GM19240 (cell line): ENCODE measurements at regions not wholly inside any gene's neighbourhood (a gene's known extent, or its start where the extent isn't known, plus 50 kb on each side); places are given as distances from the start of the nearest gene placed in this dataset.

Source experiments
- DNase-seq: peaks from one replicate; pipeline ENCODE4 v3.0.0; 2011; ENCODE audit warnings: low spot score; ENCODE audit not compliant: insufficient read length

DNA sequence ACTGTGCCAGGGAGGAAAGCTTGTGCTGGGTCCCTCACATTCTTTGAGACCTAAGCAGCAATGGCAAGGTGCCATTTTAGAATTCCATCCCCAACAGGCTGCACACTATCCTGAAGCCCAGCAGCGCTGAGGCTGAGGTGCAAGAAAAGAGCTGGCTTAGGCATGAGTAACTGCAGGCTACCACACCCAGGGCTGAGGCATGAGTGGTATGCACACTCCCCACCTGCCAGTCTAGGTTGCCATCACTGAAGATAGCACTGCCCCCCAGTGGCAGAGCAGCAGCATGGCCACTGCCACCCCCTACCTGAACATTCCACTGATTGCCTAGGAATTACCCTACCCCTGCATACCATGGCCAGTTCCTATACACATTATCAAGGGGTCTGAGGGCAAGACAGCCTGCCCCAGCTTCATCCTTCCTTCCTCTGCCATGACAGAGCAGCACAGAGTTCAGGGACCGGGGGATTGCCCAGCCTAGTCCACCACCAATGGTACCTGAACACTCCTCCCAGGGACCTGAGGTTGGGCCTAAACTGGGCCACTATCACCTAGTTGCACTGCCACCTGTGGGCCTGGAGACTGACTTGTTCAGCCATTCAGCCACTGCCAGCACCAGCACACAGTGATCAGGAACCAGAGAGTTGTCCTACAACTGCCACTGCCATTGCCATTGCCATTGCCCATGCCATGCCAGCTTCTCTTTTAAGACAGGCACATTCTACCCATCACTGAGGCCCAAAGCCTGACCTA is 129.8 kb downstream of the SATB1 start:
- peak; percentile 15 for DNase-seq

- no peak for DNase-seq
These were observed 135.0 kb downstream of the SATB1 start for GRCh38 chr3:18290157-18290556.

- DNase-seq, result no peak
These were observed 136.9 kb downstream of the SATB1 start for GRCh38 chr3:18288243-18288642.

DNA sequence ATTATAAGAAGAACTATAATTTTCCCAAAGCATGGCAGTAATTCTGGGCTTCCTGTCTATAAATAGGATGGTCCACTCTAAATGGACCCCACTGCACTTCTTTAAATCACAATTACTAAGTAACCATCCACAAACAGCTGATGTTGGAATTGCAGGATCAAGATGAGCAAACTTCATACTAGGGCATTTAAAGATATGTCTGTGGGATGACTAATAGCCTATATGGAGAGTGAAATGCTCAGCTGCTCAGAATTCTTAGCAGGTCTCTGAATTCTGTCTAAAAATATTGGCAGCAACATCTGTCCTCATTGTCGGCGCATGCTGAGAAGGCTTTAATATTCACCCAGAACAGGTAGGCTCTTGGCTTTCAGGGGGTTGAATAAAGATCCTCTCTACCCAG is 140.4 kb downstream of the SATB1 start:
- DNase-seq, result no peak

- no peak for DNase-seq
These were observed 141.5 kb downstream of the SATB1 start for GRCh38 chr3:18283680-18284079.

DNA sequence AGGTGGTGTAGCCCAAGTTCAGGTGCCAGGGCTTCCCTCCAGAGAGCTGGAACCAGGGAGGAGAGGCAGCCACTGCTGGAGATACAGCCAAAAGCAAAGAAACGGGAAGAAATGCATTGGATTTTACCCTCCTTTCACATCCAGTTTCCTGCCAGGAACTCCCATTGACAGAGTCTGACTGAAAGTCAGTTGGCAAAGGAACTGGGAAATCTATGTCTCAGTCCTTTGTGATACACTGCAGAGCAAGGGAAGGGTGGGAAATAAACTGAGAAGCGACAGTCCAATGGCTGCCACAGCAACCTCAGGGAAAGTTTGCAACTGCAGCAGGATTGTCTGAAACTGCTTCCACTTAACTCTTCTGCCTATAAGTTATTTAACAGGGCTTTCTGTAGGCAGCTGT is 142.6 kb downstream of the SATB1 start:
- DNase-seq, result no peak

DNA sequence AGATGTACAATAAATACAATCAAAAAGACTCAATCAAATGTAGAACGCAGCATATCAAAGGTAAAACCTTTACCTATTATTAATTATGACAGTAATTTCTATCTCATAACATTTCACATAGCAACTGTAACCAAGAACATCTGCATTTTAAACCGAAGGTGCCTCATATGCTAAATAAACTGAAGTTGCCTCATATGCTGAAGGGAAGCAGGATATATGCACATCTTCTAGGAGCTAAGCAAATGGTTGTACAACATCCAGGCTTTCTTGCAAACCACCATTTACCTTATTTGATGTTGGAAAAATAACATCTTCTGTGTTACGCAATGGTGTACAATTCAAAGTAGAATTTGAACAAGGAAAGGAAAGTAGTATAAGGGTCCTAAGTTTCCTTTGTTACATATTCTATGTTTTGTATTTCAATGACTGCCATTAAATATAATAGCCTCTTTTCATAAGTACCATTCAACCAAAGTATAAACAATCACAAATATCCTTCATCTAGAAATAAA is 145.9 kb downstream of the SATB1 start:
- DNase-seq, result no peak

DNA sequence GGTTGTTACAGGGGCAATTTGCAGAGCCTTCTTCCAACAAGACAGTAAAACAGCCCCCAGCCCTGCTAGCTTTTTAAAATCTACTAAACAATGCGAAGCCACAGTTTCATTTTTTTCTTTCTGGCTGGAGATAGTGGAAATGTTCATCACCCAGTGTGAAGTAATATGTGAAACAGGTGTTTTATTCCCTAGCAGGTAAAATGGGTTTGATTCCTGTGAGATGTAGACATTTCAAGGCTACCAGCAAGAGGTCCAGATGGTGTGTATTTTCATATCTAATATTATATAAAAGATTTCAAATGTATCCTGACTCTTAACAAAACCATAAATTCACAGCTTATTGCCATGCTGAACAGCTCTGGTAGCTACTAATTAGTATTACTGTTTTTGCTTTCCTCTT is 160.3 kb downstream of the SATB1 start:
- no peak for DNase-seq

DNA sequence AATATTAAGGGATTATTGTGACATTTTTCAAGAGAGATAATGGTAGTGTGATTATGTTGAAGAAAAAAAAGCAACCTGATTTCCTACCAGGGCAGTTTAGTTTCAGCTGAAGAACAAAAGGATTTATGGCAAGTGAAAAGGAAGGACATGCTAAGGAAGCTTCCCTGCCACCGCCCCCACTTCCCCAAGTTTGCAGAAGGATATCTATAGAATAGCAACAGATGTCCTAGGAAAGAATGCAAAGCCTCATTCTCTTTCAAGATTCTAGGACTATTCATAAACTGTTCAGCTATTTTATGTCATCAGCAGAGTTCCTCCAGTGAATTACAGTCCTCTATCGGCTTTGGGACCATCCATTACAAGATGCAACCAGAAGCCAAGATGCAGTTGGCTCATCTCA is 160.8 kb downstream of the SATB1 start:
- no peak for DNase-seq

DNA sequence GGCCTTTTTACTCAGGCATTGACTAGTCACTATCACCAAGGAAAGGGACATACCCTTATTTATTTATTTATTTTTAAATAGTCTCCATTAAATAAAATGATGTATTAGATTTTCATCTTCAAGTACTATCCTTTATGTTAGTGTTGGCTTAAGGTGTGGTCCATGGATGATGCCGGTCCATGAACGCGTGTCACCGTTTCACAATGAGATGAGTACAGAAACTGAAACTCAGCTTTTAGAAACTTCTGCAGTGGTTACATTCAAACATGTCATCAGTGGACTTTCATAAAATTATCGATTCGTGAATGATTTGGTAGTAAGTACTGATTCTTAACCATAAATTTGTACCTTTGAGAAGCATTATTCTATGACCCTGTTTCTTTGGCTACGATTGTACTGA is 166.6 kb downstream of the SATB1 start:
- DNase-seq, result no peak

GRCh38 chr3:18252578-18252977 is 172.6 kb downstream of the SATB1 start:
- no peak for DNase-seq

GRCh38 chr3:18250991-18251390 is 174.1 kb downstream of the SATB1 start:
- no peak for DNase-seq

GRCh38 chr3:18249126-18249525 is 176.0 kb downstream of the SATB1 start:
- no peak for DNase-seq

DNA sequence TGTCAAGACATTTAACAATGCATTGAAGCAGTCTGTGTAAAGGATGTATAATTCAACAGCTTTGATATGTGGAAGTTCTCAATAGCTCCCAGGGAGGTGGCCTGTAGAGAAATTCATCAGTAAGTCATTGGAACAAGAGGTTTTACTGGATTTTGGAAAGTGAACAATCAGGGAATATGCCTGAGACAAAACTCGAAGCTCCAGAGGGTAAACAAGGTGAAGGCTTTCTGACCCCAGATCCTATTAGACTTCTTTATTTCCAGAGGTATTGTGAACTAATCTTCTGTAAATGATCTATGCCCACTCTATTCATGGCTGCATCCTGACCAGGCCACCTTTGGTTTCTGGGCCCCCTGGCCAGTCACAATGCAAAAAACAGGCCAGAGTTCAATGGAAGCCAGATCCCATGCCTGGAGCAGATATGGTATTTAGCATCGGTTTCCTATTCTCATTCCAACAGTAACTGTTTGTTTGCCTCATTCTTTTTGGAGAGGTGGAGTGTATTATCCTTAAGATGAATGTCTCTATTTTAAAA is 177.3 kb downstream of the SATB1 start:
- DNase-seq, result no peak

DNA sequence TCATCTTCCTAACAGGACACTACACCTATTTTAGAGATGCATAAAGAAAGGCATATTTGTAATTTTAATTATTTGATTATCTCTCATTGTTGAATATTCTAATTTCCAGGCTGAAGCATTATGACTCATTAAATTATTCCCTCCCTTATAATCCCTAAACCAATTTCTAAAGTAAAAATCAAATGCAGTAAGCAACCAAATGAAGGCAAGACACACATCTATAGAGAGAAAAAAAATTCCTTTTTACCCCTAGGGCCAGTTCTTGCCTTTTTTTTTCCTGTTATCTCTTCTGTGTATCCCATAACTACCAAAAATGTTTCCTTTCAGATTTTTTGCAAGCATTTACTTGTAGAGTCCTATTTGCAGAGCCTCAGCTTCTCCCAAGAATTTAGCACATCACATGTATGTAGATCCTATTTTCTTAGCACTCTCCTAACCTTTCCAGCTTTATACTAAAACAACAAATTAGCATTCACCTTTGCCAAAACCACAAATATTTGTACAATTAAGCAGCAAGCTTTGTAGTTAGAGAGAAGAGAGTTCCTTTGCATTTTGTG is 177.9 kb downstream of the SATB1 start:
- no peak for DNase-seq

GRCh38 chr3:18246336-18247060 is 178.6 kb downstream of the SATB1 start:
- no peak for DNase-seq

- DNase-seq, result no peak
These were observed 179.4 kb downstream of the SATB1 start for GRCh38 chr3:18245721-18246120.

DNA sequence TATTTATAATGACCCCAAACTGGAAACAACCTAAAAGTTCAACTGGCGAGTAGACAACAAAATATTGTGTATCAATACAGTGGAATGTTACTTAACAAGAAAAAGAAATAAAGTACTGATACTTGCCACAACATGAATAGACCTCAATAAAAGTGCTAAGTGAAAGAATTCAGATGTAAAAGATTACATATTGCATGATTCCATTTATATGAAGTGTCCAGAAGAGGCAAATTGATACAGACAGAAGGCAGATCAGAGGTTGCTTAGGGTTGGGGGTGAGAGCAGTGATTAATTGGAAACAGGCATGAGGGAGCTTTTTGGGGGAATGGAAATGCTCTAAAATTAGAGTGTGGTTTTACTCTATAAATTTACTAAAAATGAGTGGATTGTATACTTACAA is 183.3 kb downstream of the SATB1 start:
- DNase-seq, result no peak

DNA sequence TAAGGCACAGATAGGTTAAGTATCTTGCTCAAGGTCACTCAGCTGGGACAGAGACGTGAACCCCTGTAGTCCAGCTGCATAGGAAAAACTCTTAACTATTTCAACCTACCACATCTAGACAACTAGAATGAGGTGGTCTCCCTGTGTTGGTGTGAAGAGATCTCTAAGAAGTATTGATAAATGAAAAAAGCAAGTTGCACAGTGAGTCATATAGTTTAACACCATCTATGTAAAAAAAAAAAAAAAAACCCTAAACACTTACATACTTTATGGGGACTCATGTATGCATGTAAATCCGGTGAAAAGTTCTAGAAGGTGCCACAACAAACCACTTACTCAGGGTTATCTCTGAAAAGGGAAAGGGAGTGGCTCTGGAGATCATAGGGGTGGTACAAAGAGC is 185.5 kb downstream of the SATB1 start:
- DNase-seq, result no peak

DNA sequence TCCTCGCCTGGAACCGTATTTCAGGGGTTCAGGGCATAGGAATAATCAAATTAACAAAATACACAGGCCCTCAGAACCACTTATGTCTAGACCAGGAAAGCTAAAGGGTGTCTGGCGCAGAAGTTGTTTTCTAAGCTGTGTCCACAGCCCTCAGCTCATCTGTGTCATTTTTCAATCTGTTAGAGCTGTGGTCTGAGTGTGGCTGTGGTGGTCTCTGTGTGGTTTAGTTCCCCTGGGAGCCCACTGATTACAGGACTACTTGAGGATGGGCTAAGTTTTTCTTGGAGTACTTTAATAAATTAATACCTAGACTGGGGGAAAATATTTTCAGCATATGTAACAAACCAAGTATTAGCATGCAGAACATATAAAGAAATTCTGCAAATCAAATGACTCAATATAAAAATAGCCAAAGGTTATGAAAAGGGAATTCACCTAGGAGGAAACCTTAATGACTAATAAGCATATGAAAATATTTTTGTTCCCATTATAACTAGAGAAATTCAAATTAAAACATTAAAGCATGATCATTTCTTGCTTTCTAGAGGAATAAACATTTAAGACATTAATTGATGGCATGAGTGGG is 186.3 kb downstream of the SATB1 start:
- DNase-seq, result no peak

DNA sequence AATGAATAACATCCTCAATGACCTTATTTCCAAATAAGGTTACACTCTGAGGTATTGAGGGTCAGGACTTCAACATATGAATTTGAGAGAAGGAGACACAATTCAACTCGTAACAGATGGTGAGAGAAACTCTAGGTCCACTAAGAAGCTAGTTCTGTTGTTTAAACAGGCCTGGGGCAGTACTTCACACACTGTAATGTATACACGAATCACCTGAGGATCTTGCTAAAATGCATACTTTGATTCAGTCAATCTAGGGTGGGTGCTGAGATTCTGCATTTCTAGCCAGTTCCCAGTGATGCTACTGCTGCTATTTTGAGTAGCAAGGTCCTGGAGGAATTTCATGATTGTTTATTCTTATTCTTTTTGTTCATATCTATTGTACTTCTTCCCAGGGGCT is 186.8 kb downstream of the SATB1 start:
- DNase-seq, result no peak
